ENCODE measurements at regions not wholly inside any gene's neighbourhood (a gene's known extent, or its start where the extent isn't known, plus 50 kb on each side); places are given as distances from the start of the nearest gene placed in this dataset.

DNA sequence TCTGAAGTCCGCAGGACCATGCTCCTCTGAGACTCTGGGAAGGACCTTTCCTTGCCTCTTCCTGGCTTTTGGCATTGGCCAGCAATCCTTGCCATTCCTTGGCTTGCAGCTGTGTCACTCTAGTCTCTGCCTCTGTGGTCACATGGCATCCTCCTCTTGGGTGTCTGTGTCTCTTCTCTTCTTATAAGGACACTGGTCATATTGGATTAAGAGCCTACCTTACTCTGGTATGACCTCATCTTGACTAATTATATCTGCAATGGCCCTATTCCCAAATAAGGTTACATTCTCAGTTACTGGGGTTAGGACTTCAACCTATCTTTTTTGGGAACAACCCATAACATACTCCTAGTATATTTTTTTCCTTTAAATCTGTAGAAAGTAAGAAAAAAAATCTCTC lies 49.9 kb upstream of the GTSF1L start:
- no peak for TF ChIP-seq CTCF (conservative IDR thresholded peaks at IDR 0.05)
- no peak for TF ChIP-seq ZFX (IDR thresholded peaks at IDR 0.05)

All from C4-2B (cell line).